NCI-H524 (cell line): ENCODE measurements at regions not wholly inside any gene's neighbourhood (a gene's known extent, or its start where the extent isn't known, plus 50 kb on each side); places are given as distances from the start of the nearest gene placed in this dataset.
"Not testable (repeated sequence)": the region's sequence is repeated elsewhere in the genome, so short reads cannot be mapped to it uniquely, and the experiment has no call there.

Experiments used
- DNase-seq, 2 experiments: peaks; one replicate each; lab custom pipeline; 2025; lab: John Stamatoyannopoulos, UW

- no peak for DNase-seq
These were observed 337.8 kb upstream of the CDH2 start for GRCh38 chr18:28514699-28515098.

- DNase-seq = no peak
These were observed 335.4 kb upstream of the CDH2 start for GRCh38 chr18:28512357-28512756.

- DNase-seq = no peak
These were observed 334.5 kb upstream of the CDH2 start for GRCh38 chr18:28511413-28511821.

GRCh38 chr18:28510210-28510609 lies 333.3 kb upstream of the CDH2 start:
- DNase-seq = no peak

GRCh38 chr18:28504066-28504465 lies 327.1 kb upstream of the CDH2 start:
- DNase-seq = no peak

- DNase-seq = no peak
These were observed 317.2 kb upstream of the CDH2 start for GRCh38 chr18:28494151-28494550.

GRCh38 chr18:28485918-28486317 lies 309.0 kb upstream of the CDH2 start:
- no peak for DNase-seq

- DNase-seq = no peak
These were observed 308.4 kb upstream of the CDH2 start for GRCh38 chr18:28485210-28485801.

GRCh38 chr18:28478531-28478930 lies 301.6 kb upstream of the CDH2 start:
- no peak for DNase-seq

GRCh38 chr18:28476302-28476701 lies 299.4 kb upstream of the CDH2 start:
- no peak for DNase-seq

- DNase-seq = no peak
These were observed 293.0 kb upstream of the CDH2 start for GRCh38 chr18:28469946-28470345.

GRCh38 chr18:28468901-28469300 lies 292.0 kb upstream of the CDH2 start:
- no peak for DNase-seq

GRCh38 chr18:28466204-28466603 lies 289.3 kb upstream of the CDH2 start:
- no peak for DNase-seq

GRCh38 chr18:28459587-28459986 lies 282.7 kb upstream of the CDH2 start:
- no peak for DNase-seq

GRCh38 chr18:28458751-28459150 lies 281.8 kb upstream of the CDH2 start:
- DNase-seq = no peak

- DNase-seq = no peak
These were observed 280.9 kb upstream of the CDH2 start for GRCh38 chr18:28457784-28458183.

GRCh38 chr18:28455971-28456370 lies 279.0 kb upstream of the CDH2 start:
- DNase-seq = no peak

- no peak for DNase-seq
These were observed 262.9 kb upstream of the CDH2 start for GRCh38 chr18:28439870-28440269.

GRCh38 chr18:28438381-28438780 lies 261.5 kb upstream of the CDH2 start:
- DNase-seq = no peak

GRCh38 chr18:28432339-28432738 lies 255.4 kb upstream of the CDH2 start:
- no peak for DNase-seq

GRCh38 chr18:28425886-28426285 lies 249.0 kb upstream of the CDH2 start:
- DNase-seq = no peak

- DNase-seq = no peak
These were observed 245.6 kb upstream of the CDH2 start for GRCh38 chr18:28422577-28422976.

- not testable (repeated sequence) for DNase-seq
These were observed 245.0 kb upstream of the CDH2 start for GRCh38 chr18:28421950-28422349.

GRCh38 chr18:28412521-28412920 lies 235.6 kb upstream of the CDH2 start:
- no peak for DNase-seq

GRCh38 chr18:28411806-28412205 lies 234.9 kb upstream of the CDH2 start:
- no peak for DNase-seq
